IMR-90 (cell line): ENCODE measurements at regions not wholly inside any gene's neighbourhood (a gene's known extent, or its start where the extent isn't known, plus 50 kb on each side); places are given as distances from the start of the nearest gene placed in this dataset.

Source experiments
- BHLHE40 ChIP-seq: fragments of 150-350 bp; IDR thresholded peaks from 2 replicates; pipeline ENCODE4 v1.6.1; 2016; ENCODE audit warnings: mild to moderate bottlenecking, low read depth, low read length
- CEBPB ChIP-seq: IDR thresholded peaks from 2 replicates; pipeline ENCODE4 v1.6.1; 2012; ENCODE audit warnings: low read depth, low read length, improper control_type of control experiment
- FOS ChIP-seq: fragments of 150-350 bp; IDR thresholded peaks from 2 replicates; pipeline ENCODE4 v1.6.1; 2016; ENCODE audit warnings: low read depth, low read length
- MAFK ChIP-seq: IDR thresholded peaks from 2 replicates; pipeline ENCODE4 v1.6.1; 2012; ENCODE audit warnings: low read depth, low read length, improper control_type of control experiment
- MAZ ChIP-seq: IDR thresholded peaks from 2 replicates; pipeline ENCODE4 v1.6.1; 2012; ENCODE audit warnings: low read depth, mild to moderate bottlenecking, low read length, improper control_type of control experiment, moderate library complexity, borderline replicate concordance
- MXI1 ChIP-seq: IDR thresholded peaks from 2 replicates; pipeline ENCODE4 v1.6.1; 2012; ENCODE audit warnings: low read depth, mild to moderate bottlenecking, low read length, moderate library complexity, borderline replicate concordance
- POLR2A ChIP-seq: IDR thresholded peaks from 2 replicates; pipeline ENCODE4 v1.6.1; 2012; ENCODE audit warnings: mild to moderate bottlenecking, low read depth, low read length
- RAD21 ChIP-seq: IDR thresholded peaks from 2 replicates; pipeline ENCODE4 v1.6.1; 2012; ENCODE audit warnings: low read length, improper control_type of control experiment
- RCOR1 ChIP-seq: IDR thresholded peaks from 2 replicates; pipeline ENCODE4 v1.6.1; 2012; ENCODE audit warnings: mild to moderate bottlenecking, low read length, improper control_type of control experiment; ENCODE audit not compliant: insufficient replicate concordance
- RFX5 ChIP-seq: IDR thresholded peaks from 2 replicates; pipeline ENCODE4 v1.8.0; 2012; ENCODE audit warnings: low read depth, mild to moderate bottlenecking, low read length, moderate library complexity
- SMC3 ChIP-seq: fragments of 150-350 bp; IDR thresholded peaks from 2 replicates; pipeline ENCODE4 v1.6.1; 2016; ENCODE audit warnings: low read depth, mild to moderate bottlenecking, antibody characterized with exemption, low read length, moderate library complexity
- USF2 ChIP-seq: fragments of 150-350 bp; IDR thresholded peaks from 2 replicates; pipeline ENCODE4 v1.6.1; 2017; ENCODE audit warnings: mild to moderate bottlenecking, antibody characterized with exemption, low read length, low read depth
- TF ChIP-seq, protein P1 (sequence below): conservative IDR thresholded peaks from 2 replicates; pipeline ENCODE4 v1.5.1; 2012; ENCODE audit warnings: mild to moderate bottlenecking, low read depth, low read length, improper control_type of control experiment
- TF ChIP-seq, protein P2 (sequence below): fragments of 150-350 bp; IDR thresholded peaks from 2 replicates; pipeline ENCODE4 v1.6.1; 2016; ENCODE audit warnings: low read depth, mild to moderate bottlenecking, low read length, moderate library complexity, borderline replicate concordance

DNA sequence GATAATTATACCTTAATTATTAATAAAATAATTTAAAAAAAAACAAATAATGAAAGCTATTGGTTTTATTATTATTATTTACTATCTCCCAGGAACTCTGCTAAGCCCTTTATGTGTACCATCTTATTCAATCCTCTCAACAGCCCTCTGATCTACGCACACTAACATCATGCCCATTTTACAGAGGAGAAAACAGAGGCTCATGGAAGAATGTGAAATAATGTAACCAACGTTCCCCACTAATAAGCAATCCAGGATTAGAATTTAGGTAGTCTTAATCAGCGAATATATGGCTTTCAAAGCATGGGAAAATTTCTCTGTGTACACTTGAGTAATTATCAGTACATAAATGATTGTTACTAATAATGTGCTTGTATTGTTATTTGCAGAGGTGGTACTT is 89.0 kb downstream of the MAFB start:
- TF ChIP-seq, protein P1, sequence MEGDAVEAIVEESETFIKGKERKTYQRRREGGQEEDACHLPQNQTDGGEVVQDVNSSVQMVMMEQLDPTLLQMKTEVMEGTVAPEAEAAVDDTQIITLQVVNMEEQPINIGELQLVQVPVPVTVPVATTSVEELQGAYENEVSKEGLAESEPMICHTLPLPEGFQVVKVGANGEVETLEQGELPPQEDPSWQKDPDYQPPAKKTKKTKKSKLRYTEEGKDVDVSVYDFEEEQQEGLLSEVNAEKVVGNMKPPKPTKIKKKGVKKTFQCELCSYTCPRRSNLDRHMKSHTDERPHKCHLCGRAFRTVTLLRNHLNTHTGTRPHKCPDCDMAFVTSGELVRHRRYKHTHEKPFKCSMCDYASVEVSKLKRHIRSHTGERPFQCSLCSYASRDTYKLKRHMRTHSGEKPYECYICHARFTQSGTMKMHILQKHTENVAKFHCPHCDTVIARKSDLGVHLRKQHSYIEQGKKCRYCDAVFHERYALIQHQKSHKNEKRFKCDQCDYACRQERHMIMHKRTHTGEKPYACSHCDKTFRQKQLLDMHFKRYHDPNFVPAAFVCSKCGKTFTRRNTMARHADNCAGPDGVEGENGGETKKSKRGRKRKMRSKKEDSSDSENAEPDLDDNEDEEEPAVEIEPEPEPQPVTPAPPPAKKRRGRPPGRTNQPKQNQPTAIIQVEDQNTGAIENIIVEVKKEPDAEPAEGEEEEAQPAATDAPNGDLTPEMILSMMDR: no peak
- TF ChIP-seq RAD21 (no peak), USF2 (no peak), POLR2A (no peak), RCOR1 (no peak), MAFK (no peak), FOS (no peak), CEBPB (no peak), RFX5 (no peak), SMC3 (no peak), BHLHE40 (no peak), MAZ (no peak), MXI1 (no peak)
- TF ChIP-seq, protein P2, sequence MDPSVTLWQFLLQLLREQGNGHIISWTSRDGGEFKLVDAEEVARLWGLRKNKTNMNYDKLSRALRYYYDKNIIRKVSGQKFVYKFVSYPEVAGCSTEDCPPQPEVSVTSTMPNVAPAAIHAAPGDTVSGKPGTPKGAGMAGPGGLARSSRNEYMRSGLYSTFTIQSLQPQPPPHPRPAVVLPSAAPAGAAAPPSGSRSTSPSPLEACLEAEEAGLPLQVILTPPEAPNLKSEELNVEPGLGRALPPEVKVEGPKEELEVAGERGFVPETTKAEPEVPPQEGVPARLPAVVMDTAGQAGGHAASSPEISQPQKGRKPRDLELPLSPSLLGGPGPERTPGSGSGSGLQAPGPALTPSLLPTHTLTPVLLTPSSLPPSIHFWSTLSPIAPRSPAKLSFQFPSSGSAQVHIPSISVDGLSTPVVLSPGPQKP: no peak
